Eye (tissue), 1 donor: ENCODE measurements at regions not wholly inside any gene's neighbourhood (a gene's known extent, or its start where the extent isn't known, plus 50 kb on each side); places are given as distances from the start of the nearest gene placed in this dataset.
A peak's percentile ranks its signal among the peaks of the same experiment; 100 is the strongest.

Source experiments
- DNase-seq: peaks from one replicate; pipeline ENCODE4 v3.0.0-alpha.2; 2015

DNA sequence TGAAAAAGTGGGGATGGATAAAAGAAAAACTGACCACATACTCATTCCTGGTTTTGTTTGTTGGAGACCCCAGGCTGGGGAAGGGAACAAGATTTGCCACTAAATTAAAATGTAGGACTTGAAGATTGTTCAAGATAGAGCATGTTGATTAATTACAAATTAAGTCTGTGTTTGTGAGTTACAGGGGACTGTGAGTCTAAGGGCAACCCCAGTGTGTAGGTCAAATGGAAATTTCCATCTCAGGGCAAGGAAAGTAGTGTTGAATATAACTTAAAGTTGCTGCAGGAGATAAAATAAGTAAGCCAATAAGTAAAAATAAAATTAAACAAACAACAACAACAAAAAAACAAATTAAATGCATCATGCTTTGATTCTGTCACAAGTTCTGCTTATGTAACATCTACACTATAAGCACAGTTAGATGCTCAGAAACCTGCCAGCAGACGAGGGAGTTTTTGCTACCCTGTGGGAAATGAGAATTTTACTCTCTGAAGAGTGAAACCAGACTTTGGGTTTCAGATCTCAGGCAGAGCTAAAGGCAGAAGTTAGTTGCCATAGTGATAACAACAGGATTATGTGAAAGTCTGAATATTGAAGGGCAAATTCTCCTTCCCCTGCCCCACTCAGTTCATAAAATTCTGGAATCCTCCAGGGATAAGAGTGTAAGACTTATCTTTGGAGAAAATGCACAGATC is 352.3 kb downstream of the GRXCR1 start:
- DNase-seq: no peak

DNA sequence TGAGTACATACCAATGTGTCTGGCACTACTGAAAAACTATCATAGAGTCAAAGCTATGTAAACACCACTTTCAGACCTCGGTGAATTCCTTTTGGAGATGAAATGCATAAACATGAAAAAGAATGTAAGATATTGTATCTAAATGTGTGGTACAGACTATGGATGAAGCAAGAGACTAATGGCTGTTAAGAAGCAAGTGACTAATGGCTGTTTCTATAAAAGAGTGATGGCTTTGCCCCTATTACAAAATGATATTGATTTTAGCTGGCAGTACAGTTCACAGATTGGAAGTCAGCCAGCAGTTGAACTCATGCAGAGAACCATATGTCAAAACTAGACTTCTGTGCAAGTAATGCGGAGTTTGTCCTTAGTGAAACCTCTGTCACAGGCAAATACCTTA is 359.3 kb downstream of the GRXCR1 start:
- peak; percentile 53 for DNase-seq

DNA sequence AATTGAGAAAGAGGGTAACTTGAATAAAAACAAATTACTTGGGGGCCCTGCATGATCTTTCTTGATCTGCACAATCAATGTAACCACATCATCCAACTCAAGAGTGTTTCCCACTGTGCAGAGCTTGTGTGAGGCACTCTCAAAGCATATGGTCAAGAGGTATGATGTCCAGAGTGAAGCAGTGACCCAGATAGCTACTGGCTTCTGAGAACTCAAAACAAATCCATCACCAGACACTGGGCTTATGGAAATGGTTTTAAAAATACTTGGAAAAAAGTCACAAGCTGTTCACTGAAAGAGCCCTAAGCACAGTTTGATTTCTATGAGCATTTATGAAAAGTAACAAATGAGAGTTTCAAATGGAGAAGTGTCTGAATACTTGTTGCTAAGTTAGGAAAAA is 361.0 kb downstream of the GRXCR1 start:
- DNase-seq: peak; percentile 39

DNA sequence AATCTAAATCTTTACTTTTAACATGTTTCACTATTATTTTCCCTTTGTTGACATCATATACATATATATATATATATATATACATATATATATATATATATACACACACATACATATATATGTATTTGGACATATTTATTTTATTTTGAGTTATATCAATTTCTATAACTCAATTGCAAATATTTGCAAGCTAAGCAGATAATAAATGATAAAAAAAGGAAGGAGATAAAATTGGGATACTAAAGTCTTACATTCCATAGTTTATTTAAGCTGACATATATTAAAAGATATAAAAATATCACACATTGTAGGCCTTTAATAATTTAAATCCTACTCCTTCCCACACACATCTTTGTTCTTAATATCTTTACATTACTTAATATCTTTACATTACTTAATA is 372.2 kb downstream of the GRXCR1 start:
- no peak for DNase-seq

DNA sequence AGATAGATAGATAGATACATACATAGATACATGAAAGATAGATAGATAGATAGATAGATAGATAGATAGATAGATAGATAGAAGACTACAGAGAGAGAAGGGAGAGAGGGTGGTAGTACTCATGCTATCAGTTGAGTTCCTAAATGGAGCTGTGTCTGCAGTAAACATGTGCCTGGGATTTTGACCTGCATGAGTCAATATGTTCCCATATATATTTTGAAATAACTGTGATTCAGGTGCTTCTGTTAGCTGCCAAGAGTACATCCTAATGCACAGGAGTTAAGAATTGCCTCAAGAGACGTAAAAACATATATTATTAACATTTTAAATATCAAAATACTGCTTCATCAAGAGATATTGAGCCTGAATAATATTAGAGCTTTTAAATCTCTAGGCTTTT is 379.4 kb downstream of the GRXCR1 start:
- DNase-seq: no peak

DNA sequence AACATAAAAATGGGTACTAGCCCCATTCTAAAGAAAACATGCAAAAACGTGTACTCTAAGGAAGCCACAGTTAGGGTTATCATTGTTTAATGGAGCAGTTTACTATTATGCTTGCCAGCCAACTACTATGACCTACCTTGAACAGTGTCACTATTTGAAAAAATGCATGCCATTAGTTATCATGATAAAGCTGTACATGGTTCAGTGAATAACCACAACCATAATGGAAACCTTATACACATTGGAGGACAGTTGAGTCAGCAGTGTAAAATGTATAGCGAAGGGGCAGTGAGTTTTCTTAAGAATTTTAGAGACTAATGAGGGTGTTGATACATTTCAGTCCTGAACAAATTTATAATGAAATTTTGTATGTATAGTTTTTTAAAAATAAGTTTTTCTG is 381.9 kb downstream of the GRXCR1 start:
- no peak for DNase-seq

DNA sequence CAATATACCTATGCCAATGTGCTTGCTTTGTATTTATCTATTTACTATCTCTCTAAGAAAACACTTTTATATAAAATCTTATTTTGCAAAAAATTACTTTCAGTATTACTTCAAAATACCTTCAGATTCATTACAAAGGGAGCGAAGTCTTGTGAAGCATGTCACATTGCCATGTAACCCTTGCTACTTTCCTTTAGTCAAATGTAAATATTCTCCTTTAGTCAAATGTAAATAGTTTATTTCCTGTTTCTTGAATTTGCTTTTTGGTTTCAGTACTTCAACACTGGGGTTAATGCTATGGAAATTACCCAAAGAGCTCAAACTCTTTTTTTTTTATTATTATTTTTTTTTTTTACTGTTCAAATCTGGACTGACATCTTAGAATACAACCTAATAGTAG is 383.3 kb downstream of the GRXCR1 start:
- no peak for DNase-seq

DNA sequence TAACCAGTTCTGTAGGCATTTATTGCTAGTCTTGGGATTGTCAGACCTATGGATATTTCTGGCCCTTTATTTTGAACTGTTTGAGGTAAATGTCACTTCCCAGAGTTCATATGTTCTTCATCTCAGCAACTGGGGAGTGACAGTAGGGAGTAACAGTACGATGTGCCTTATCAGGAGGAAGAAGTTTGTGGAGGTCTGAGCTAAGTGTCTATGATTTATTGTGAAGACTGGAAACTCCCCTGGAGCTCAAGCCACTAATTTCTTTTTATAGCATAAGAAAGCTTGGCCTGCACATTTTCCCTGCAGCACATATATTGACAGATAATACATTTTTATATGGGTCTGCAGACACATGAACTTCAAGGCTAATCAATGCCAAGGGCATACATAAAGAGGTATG is 383.8 kb downstream of the GRXCR1 start:
- DNase-seq: no peak

DNA sequence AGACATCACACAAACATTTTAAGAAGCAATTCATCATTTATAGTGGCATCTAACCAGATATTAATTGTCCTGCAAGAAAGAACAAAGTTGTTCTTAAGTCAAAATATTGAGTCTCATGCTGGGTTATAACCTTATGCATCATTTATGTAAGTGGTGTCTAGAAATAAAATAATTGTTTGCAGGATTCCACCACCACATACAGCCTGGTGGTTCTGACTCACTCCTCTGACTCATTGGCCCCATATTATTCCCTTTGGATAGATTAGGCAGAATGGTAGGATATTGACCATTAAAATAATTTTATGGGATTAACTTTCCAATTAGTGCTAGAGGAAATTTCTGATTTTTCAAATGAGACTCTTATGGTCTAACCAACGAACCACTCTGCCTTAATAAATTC is 384.5 kb downstream of the GRXCR1 start:
- DNase-seq: no peak

DNA sequence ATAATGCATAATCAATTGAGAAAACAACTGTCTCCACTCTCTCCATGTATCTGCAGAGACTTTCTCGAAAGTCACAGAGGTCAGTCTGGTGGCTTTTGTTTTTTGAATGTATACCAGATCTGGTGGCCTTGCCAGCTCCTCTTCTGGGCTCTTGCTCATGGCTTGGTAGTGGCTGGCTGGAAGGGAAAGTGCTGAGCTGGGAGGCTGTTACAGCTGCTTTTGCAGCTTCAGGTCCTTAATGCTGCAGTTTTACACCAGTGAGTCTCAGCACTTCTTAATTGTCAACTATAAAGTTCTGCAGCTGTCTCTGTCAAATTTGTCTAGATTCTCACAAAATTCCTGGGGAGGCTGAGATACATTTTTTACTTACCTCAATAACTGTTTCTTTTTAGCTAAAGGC is 390.0 kb downstream of the GRXCR1 start:
- no peak for DNase-seq

DNA sequence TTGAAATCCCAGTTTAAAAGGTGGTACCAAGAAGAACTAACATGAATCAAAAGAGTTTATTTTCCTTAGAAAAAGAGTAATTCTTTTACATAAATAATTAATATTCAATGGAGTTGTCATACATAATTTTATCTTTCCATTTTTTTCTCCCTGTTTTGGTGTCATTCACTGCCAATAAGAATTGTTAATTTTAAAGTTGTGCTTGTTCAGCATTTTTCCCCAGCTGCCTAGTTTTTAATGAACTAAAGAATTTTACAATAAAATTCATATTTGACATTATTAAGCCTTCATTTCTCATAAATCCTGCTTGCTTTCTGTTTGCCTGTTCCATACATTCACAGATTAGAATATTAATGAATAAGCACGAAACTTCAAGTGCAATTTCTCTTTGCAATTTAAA is 393.6 kb downstream of the GRXCR1 start:
- no peak for DNase-seq

DNA sequence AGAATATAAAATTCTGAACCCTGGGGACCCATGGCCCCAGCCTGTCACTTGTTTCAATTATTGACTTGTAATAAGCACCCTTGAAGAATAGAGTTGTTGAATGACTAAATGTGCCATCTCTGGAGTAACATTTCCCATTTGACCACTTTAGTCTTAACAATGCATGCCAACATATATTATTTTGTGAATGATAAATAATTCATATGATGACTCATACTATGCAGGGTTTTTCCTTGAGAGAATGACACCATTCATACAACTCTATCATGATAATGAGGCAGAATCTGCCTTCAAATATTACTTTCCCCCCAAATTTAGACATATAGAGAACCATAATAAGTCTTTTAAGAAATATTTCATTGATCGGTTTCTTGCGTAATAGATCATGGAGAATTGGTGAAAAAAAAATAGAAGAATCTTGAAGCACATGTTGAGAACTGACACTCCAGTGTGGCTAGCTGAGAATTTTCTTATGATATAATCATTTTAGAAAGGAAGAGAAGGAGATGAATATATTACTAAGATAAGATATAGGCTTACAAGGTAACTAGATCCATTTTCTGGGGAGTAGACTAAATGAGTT is 404.5 kb downstream of the GRXCR1 start:
- DNase-seq: no peak

DNA sequence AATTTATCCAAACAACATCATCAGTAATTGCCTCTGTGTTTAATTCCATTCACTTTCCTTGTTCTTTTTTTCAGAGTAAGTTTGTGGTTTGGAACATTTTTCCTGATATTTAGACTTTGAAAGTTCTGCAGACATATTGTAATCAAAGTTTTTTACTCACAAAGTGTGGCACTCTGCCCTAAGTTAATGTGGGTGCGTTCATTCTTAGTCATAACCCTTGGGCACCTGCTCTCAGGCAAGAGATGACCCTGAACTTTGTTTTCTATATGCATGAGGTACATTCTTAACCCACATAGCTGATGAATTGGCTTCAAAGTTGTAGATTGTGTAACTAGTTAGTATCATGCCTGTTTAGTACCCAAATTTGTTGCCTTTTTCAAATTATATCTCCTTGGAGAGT is 424.3 kb downstream of the GRXCR1 start:
- DNase-seq: no peak

DNA sequence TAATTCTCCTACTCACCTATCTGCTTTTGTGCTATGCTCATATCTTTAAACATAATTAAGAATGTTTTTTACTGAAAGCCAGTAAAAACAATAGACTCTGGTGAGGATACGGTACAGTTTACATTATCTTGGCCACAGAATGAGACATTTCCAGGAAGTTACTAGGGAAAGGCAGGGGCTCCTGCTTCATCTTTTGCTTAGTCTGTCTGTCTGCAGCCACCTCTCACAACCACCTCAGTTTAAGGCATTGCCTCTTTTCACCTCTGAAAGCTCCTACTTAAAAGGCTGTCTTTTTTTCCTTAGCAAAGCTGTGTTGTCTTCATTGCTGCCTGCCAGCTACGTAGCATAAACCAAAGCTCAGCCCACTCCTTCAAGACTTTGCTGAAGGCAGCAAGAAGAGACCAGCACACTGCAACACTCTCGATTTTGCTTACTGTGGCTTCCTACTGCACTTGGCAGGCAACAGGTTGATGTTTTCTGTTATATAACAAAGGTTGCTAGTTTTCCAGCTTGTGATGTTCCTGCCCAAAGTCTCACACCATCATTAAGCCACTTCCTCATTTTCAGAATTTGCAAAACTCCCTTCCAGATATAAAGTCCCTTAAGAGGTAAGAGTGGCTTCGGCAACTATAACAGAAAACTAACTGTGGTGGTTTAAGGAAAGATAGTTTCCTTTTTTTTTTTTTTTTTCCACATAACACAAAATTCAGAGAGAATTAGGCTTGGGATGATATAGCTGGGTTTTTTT is 432.9 kb downstream of the GRXCR1 start:
- no peak for DNase-seq

DNA sequence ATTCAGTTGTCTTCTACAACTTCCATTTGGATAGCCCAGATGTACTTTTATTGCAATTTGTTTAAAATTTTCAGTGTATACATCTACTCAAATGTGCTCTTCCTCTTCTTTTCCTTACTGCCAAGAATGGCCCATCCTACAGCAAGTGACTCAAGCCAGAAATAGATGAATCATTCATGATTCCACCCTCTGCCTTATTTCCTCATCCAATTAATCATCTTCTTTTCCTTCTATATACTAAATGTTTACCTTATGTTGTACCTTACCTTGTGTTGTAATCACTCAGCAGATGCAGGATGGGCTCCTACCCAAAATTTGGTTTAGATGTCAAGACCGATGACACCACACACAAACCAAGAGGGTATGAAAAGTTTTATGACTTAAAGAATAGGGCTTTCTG is 437.8 kb downstream of the GRXCR1 start:
- DNase-seq: no peak

DNA sequence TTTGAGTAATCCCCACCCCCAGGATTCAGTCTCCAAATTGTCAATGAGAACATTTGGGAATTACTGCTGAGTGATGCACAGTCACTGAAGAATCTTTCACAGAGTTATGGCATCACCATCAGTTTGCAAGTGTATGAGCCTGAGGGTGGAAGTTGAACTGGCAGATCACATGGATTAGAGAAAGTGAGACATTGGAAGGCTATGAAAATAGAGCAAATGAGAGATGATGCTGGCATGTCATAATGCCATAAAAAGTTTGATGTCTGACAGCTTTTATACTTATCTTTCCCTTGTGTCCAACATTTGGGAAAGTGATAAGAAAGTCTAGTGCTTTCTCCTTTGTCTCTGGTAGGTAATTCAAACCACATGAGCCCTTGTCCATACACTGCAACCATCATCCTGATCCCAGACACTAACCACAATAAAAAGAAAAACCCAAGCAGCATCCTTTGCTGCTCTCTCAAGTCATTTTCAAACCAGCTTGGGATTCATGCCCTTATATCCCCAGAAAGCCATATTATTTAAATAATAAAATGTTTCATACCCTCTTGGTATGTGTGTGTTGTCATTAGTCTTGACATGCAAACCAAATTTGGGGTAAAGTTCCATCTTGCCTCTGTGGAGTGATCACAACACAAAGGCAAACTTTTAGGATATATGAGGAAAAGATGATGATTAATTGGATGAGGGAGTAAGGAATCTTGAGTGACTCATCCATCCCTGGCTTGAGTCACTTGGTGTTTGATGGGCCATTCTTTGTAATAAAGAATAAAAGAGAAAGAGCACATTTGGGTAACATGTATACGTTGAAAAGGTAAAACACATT is 438.9 kb downstream of the GRXCR1 start:
- DNase-seq: no peak

DNA sequence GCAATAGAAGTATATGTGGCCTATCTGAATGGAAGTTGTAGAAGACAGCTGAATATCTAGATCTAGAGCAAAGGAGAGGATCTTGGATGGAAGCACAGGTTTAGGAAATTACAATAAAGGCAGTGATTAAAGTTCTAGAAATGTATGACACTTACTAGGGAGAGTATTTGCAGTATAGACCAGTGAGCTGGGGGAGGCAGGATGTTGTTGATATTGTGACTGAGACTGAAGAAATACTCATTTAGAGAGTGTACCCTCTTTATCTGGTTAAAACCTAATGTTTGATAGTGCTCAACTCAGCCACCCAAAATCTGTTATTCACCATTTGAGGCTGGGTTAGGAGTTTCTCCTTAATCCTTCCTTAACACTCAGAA is 439.5 kb downstream of the GRXCR1 start:
- DNase-seq: no peak

DNA sequence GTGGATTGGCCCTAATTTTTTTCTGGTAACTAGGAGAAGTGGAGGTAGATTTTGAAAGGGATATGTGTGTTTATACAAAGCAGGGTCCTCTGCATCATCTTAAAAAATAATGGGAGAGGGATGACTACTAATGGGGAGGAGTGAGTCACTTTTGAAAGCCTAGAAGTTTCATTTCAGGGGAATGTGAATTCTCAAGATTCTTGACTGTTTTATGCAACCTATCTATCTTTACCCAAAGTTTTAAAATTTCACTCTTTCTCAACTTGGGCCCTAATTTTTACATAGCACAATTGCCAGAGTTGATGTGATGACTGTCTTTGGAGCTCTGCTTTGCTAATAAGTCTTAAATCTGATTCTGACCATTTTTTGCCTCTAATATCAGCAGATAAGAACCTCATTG is 445.2 kb downstream of the GRXCR1 start:
- no peak for DNase-seq

DNA sequence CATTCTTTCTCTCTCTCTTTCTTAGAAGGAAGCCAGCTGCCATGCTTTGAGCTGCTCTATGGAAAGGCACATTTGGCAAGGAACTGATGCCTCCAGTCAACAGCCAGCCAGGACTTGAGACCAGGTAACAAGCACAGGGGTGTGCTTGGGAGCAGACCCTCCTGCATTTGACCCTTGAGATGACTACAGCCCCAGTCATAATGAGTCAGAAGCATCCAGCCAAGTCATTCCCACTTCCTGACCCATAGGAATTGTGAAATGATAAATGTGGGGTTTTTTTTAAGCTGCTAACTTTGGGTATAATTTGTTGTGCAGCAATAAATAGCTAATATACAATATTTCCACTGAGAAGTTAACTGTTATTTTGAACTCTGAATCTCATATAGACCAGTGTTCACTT is 446.9 kb downstream of the GRXCR1 start:
- DNase-seq: no peak

DNA sequence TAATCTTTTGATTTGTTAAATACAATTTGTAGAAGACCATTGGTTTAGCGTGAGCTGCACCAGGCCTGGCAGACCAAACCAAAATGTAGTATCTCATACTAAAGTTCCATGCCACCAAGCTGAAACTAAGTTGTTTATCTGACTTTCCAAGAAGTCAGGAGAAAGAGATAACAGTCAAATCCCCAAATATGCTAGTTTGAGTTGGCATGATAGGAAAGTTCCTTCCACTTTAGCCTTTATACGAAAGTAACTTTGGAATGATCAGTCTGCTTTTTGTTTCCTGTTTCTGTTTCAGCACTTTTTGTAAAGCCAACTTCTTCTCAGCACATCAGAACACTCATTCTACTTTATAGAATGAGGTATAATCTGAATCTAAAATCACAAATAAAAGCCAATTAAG is 449.2 kb downstream of the GRXCR1 start:
- DNase-seq: no peak

DNA sequence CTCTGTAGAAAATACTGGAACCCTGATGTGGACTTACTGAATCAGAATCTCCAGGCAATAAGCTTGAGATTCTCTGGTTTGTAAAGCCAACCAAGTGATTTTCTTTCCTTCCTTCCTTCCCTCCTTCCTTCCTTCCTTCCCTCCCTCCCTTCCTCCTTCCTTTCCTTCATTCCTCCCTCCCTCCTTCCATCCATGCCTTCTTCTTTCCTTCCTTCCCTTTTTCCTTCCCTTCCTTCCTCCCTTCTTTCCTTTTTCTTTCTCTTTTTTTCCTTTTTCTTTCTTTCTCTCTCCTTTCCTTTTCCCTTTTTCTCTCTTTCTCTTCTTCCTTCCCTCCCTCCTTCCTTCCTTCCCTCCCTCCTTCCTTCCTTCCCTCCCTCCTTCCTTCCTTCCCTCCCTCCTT is 450.8 kb downstream of the GRXCR1 start:
- DNase-seq: no peak

DNA sequence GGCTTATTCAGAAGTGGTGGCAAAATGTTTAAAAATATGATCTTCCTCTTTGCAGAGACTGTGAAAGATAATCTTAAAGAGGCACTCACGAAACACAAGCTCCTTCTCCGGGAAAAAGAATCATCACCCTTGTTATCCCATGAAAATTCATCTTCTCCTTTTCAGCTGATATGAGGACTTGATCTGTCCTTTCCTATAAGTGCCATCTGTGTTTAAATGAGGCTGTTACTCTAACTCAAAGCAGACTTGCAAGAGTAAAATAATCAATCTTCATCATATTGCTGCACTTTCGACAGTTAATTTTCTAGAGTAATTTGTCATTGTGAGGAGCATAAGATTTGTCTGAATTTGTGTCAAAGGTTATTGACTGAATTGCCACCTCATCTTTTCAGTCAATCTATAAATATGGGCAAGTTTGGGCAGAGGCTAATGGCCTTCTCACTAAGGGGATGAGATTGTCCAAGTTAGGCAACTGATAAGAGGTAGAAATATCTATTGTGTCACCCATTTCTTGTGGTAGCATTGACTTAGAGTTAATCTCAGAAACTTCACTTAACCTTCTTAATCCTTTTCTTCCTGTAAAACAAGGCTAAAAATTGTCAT is 452.9 kb downstream of the GRXCR1 start:
- DNase-seq: no peak

DNA sequence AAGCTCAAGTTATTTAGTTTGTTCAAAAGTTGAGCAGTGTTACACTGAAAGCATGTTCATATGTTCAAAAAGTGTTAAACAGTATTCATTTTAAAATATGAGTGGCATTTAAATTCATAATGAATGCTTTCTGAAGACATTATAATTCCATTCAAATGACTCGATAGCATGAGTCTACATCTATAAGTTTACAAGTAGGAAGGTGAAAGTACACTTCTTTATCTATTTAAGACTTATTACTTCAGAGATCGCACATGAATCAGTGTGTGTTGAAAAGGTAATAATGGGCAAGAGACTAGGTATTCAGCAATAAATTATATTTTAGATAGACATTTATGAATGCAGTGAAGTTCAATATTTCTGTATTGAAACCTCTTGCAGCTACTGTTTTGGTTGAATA is 456.1 kb downstream of the GRXCR1 start:
- no peak for DNase-seq
